ENCODE measurements at regions not wholly inside any gene's neighbourhood (a gene's known extent, or its start where the extent isn't known, plus 50 kb on each side); places are given as distances from the start of the nearest gene placed in this dataset.

GRCh38 chr10:10417671-10418070 is 600.0 kb upstream of the CELF2 start:
- H3K79me2 ChIP-seq (ENCODE audit: insufficient read depth, low read length): no peaks in the 10 kb centered on the region
- no peak overlapping the region for H3K4me3 ChIP-seq (replicated peaks in 1 of 2; ENCODE audit: low read depth in 1 of 2, low read length in 2 of 2)
- intact Hi-C loops (cut with micrococcal nuclease): no loop called here
- H3K27me3 ChIP-seq (ENCODE audit: insufficient read depth, low read length): no peaks in the 10 kb centered on the region
- BruUV-seq (replicated peaks): no TSS peak
- CTCF ChIA-PET: no interaction called here
- POLR2A ChIA-PET: no interaction called here
- peaks cover 4 to 44% of the 10 kb centered on the region in 2 experiments; a peak in 2 of 4 replicates for H3K9me3 ChIP-seq (ENCODE audit: control insufficient read depth in 1 of 2, insufficient read depth in 1 of 2, low read depth in 1 of 2, low read length in 2 of 2)
- no peak for ATAC-seq
- H3K36me3 ChIP-seq (ENCODE audit: control insufficient read depth in 1 of 2, insufficient read depth in 2 of 2, low read length in 2 of 2): no peaks in the 10 kb centered on the region
- H4K20me1 ChIP-seq (ENCODE audit: insufficient read depth): no peaks in the 10 kb centered on the region
- no peaks in the 10 kb centered on the region for H3K4me1 ChIP-seq (ENCODE audit: control insufficient read depth in 1 of 2, insufficient read depth in 2 of 2, low read length in 2 of 2)
- no peak overlapping the region for H2AFZ ChIP-seq (ENCODE audit: low read depth, low read length, poor library complexity, severe bottlenecking)
- TF ChIP-seq TCF7L2 (IDR thresholded peaks at IDR 0.05; ENCODE audit: borderline replicate concordance, extremely low read depth, insufficient read depth, insufficient read length) (no peak), JUND (IDR thresholded peaks at IDR 0.05) (no peak), SRF (IDR thresholded peaks at IDR 0.05; ENCODE audit: low read depth) (no peak), EZH2 (IDR thresholded peaks at IDR 0.05) (no peak), CEBPB (IDR thresholded peaks at IDR 0.05; ENCODE audit: low read depth) (no peak), ZBTB33 (IDR thresholded peaks at IDR 0.05; ENCODE audit: extremely low read depth, insufficient replicate concordance, low read length) (no peak), SP1 (IDR thresholded peaks at IDR 0.05; ENCODE audit: low read depth) (no peak), REST (IDR thresholded peaks at IDR 0.05; ENCODE audit: low read depth) (no peak), MAX (IDR thresholded peaks at IDR 0.05) (no peak), POLR2AphosphoS5 (IDR thresholded peaks at IDR 0.05; ENCODE audit: low read depth, low read length) (no peak), POLR2A (IDR thresholded peaks at IDR 0.05; ENCODE audit: borderline replicate concordance, extremely low read depth, insufficient read depth, insufficient read length) (no peak), EGR1 (IDR thresholded peaks at IDR 0.05; ENCODE audit: low read depth) (no peak), CTCF (IDR thresholded peaks at IDR 0.05 in 2 of 3, conservative IDR thresholded peaks at IDR 0.05 in 1 of 3; ENCODE audit: borderline replicate concordance in 1 of 3, insufficient read depth in 1 of 3, low read depth in 2 of 3, low read length in 2 of 3) (no peak)
- no peaks in the 10 kb centered on the region for H3K9me2 ChIP-seq (ENCODE audit: insufficient read depth)
- DNase-seq (ENCODE audit: low read depth, low spot score): no peak
- no peak overlapping the region for H3K27ac ChIP-seq (ENCODE audit: low read depth, low read length)
- H3K4me2 ChIP-seq (ENCODE audit: low read length): no peak overlapping the region
- no peak overlapping the region for H3K9ac ChIP-seq (ENCODE audit: low read length)
- RAD21 ChIA-PET (ENCODE audit: low non-redundant PET in 1 of 2, low total read pairs in 2 of 2, uncharacterized antibody in 2 of 2, unreplicated experiment in 2 of 2): no interaction called here

Measured in HCT116 (cell line).